Sciatic nerve (tissue), 2 donors: ENCODE measurements at regions not wholly inside any gene's neighbourhood (a gene's known extent, or its start where the extent isn't known, plus 50 kb on each side); places are given as distances from the start of the nearest gene placed in this dataset.
A peak's percentile ranks its signal among the peaks of the same experiment; 100 is the strongest.
"Not testable (repeated sequence)": the region's sequence is repeated elsewhere in the genome, so short reads cannot be mapped to it uniquely, and the experiment has no call there.

Source experiments
- ATAC-seq: fragments of 200-7000 bp; cut with Tn5 transposase; one replicate; pipeline ENCODE4 v1.9.1; 2020; ENCODE audit warnings: mild to moderate bottlenecking, moderate library complexity
- DNase-seq: peaks from one replicate; pipeline ENCODE4 v3.0.0-alpha.2; 2020; ENCODE audit warnings: low spot score
- intact Hi-C: fragments of 100-400 bp; cut with DNase I; formaldehyde crosslinking; loops from one replicate; pipeline ENCODE4 v1.14.2; 2022
- donor health status: DM: no; HTN: no; CAD: no.
- donor health status: DM: no; HTN: no; CAD: no.

DNA sequence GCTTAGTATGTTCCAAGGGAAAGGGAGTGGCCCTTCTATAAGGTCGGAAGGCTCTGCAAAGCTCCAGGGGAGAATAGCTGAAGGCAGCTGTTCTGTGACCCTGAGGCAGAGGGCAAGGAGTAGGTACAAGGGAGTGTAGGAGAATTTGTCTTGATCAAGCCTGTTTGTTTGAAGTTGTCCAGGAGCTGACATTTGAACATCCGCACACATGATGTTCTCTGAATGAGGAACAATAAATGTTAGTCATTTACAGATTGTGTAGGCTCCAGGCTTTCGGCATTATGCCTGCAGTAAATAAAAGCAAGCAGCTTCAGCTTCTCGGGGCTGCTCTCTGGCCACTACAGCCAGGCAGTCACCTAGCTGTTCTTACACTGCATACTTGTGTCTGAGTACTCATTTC, 52.7 kb downstream of the CTAGE6 start:
- ATAC-seq, intact Hi-C loops, DNase-seq: not testable (repeated sequence)

DNA sequence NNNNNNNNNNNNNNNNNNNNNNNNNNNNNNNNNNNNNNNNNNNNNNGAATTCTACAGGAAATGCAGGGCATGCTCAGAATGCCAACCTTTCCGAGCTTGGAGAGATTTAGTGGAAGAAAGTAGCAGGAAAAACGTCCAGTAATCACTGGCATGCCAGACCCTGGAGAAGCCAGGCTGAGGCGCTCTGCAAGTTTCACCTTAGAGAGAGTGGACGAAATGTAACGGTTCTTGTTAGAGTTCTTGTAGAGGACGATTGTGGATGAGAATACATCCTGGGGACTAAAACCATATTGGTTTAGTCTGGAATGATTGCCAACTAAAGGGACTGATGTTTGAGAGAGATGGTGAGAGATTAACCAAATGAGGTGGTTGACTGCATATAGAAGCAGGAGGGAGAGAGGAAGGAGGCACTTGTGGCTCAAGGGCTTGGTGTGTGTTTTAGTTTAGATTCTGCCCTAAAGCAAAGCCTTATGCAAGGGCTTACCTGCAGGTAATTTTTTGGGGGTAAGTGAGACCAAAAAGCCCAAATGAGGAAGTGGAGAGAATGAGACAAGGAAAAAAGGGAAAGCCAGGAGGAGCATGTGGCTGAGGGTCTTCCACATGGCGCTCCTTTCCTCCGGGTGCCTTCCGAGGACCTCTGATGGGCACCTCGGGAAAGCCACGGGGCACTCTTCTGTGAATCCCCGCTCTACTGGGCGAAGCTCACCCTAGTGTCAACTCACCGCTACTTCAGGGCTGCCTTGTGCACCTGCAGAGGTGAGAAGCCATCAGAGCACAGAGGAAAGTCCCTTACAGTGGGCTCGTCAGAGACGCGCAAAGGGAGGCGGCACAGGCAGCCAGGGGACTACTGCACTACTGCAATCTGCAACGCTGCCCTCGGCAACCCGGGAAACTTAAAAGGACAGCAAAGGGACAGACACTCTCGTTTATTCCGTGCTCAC, 56.5 kb downstream of the CTAGE6 start:
- DNase-seq, intact Hi-C loops: not testable (repeated sequence)
- ATAC-seq: peak; percentile 71
